Right lobe of liver (tissue), 4 donors: ENCODE measurements at regions not wholly inside any gene's neighbourhood (a gene's known extent, or its start where the extent isn't known, plus 50 kb on each side); places are given as distances from the start of the nearest gene placed in this dataset.
"Not testable (repeated sequence)": the region's sequence is repeated elsewhere in the genome, so short reads cannot be mapped to it uniquely, and the experiment has no call there.

Source experiments
- CTCF ChIP-seq, 4 donors: fragments of 200-600 bp in 3 of 4; fragments of 450-650 bp in 1 of 4; IDR thresholded peaks; one replicate each; pipeline versions ENCODE4 v1.5.1 to v1.8.0; 2016 to 2022; ENCODE audit warnings: antibody characterized with exemption in 4 of 4, mild to moderate bottlenecking in 2 of 4
- POLR2A ChIP-seq: fragments of 450-650 bp; IDR thresholded peaks from one replicate; pipeline ENCODE4 v1.6.1; 2017; ENCODE audit warnings: antibody characterized with exemption, mild to moderate bottlenecking
- donor health status: DM: no; HTN: no; CAD: no.
- donor health status: DM: no; HTN: no; CAD: no.
- donor health status: DM: no; HTN: yes; CAD: no.

GRCh38 chr20:41699673-41700072 lies 81.5 kb upstream of the CHD6 start:
- TF ChIP-seq CTCF (IDR thresholded peaks at IDR 0.05); POLR2A: not testable (repeated sequence)
